ENCODE measurements at regions not wholly inside any gene's neighbourhood (a gene's known extent, or its start where the extent isn't known, plus 50 kb on each side); places are given as distances from the start of the nearest gene placed in this dataset.

DNA sequence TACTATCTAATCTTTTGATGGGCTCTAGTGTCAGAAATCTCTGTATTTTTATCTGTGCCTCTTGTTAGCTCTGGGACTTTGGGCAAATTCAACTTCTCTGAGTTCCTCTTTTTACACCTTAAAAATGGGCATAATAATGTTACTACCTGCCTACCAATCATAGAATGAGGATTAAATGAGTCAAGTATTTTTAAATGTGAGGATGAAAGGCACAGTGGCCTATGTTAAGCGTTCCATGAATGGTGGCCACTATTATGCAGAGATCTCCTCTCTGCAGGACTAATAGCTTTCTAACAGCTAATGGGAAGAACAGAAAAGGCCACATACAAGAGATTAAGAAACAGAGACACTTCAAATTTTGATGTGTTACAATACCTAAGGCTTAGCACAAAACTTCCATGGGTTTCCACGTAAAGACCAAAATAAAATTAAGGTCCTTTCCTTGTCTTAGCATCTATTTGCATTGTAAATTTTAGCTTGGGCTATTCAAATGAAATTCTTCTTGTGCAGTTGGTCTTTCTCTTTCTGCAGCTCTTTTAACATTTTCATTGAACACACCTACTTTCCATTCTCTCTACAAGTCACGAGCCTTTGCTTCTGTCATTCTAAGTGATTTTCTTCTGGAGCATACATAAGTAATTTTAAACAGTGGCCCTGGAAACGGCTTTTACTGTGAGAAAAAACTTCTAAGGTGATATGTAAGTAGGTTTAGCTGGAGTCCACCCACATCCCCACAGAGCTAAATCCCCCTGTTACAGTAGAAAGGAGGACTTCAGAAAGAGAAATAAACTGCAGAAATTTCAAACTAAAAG is 117.9 kb upstream of the MED14 start:
- TF ChIP-seq EZH2phosphoT487 (IDR thresholded peaks at IDR 0.05; ENCODE audit: low read depth) = no peak
- TF ChIP-seq, protein P1, sequence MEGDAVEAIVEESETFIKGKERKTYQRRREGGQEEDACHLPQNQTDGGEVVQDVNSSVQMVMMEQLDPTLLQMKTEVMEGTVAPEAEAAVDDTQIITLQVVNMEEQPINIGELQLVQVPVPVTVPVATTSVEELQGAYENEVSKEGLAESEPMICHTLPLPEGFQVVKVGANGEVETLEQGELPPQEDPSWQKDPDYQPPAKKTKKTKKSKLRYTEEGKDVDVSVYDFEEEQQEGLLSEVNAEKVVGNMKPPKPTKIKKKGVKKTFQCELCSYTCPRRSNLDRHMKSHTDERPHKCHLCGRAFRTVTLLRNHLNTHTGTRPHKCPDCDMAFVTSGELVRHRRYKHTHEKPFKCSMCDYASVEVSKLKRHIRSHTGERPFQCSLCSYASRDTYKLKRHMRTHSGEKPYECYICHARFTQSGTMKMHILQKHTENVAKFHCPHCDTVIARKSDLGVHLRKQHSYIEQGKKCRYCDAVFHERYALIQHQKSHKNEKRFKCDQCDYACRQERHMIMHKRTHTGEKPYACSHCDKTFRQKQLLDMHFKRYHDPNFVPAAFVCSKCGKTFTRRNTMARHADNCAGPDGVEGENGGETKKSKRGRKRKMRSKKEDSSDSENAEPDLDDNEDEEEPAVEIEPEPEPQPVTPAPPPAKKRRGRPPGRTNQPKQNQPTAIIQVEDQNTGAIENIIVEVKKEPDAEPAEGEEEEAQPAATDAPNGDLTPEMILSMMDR (IDR thresholded peaks at IDR 0.05; ENCODE audit: low read depth, low read length) = no peak
